Fibroblast of mammary gland (primary cell): ENCODE measurements at regions not wholly inside any gene's neighbourhood (a gene's known extent, or its start where the extent isn't known, plus 50 kb on each side); places are given as distances from the start of the nearest gene placed in this dataset.
A peak's percentile ranks its signal among the peaks of the same experiment; 100 is the strongest.

Experiments
- DNase-seq: peaks from one replicate; pipeline ENCODE4 v3.0.0-alpha.2; 2010; ENCODE audit warnings: low read depth
- H3K4me3 ChIP-seq: 2 replicates; pipeline ENCODE4 v1.5.1; 2011; ENCODE audit warnings: low read depth, mild to moderate bottlenecking, low read length, moderate library complexity; ENCODE audit not compliant: control insufficient read depth
- TF ChIP-seq, protein P1 (sequence below): conservative IDR thresholded peaks from 2 replicates; pipeline ENCODE4 v1.5.1; 2011; ENCODE audit warnings: low read depth, low read length, inconsistent platforms; ENCODE audit not compliant: control insufficient read depth, insufficient read depth

DNA sequence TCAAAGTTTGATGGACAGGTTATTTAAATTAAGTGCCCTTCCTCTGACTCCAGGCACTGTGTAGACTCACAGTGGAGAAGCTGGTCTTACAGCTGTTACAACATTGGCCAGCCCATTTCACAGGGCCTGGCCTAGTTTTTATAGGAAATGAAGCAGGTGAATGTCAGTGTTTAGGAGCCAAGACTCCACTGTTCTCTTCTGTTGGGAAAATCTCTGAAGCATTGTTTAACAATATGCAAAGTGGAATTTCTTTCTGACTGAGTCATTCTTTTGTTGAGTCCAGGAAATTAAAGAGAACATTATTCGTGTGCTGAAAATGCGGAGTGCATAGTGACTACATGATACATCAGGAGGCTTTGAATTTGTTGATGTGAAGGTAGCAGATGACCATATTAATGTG, 64.7 kb downstream of the ARRDC4 start:
- H3K4me3 ChIP-seq, result no peak overlapping the region
- peak; percentile 61 for DNase-seq
- TF ChIP-seq, protein P1, sequence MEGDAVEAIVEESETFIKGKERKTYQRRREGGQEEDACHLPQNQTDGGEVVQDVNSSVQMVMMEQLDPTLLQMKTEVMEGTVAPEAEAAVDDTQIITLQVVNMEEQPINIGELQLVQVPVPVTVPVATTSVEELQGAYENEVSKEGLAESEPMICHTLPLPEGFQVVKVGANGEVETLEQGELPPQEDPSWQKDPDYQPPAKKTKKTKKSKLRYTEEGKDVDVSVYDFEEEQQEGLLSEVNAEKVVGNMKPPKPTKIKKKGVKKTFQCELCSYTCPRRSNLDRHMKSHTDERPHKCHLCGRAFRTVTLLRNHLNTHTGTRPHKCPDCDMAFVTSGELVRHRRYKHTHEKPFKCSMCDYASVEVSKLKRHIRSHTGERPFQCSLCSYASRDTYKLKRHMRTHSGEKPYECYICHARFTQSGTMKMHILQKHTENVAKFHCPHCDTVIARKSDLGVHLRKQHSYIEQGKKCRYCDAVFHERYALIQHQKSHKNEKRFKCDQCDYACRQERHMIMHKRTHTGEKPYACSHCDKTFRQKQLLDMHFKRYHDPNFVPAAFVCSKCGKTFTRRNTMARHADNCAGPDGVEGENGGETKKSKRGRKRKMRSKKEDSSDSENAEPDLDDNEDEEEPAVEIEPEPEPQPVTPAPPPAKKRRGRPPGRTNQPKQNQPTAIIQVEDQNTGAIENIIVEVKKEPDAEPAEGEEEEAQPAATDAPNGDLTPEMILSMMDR, result no peak

- DNase-seq, result no peak
- H3K4me3 ChIP-seq, result no peak overlapping the region
- TF ChIP-seq, protein P1, result no peak
Measured at GRCh38 chr15:98034731-98035130, 74.2 kb downstream of the ARRDC4 start.

GRCh38 chr15:98035134-98035533, 74.6 kb downstream of the ARRDC4 start:
- no peak for DNase-seq
- TF ChIP-seq, protein P1, result no peak
- H3K4me3 ChIP-seq, result no peak overlapping the region

- DNase-seq, result no peak
- TF ChIP-seq, protein P1, result no peak
- H3K4me3 ChIP-seq, result no peak overlapping the region
Measured at GRCh38 chr15:98035577-98036010, 75.1 kb downstream of the ARRDC4 start.

GRCh38 chr15:98039596-98039995, 79.1 kb downstream of the ARRDC4 start:
- no peak for DNase-seq
- TF ChIP-seq, protein P1, result no peak
- H3K4me3 ChIP-seq, result no peak overlapping the region

GRCh38 chr15:98040146-98040545, 79.6 kb downstream of the ARRDC4 start:
- no peak for DNase-seq
- no peak overlapping the region for H3K4me3 ChIP-seq
- TF ChIP-seq, protein P1, result no peak

DNA sequence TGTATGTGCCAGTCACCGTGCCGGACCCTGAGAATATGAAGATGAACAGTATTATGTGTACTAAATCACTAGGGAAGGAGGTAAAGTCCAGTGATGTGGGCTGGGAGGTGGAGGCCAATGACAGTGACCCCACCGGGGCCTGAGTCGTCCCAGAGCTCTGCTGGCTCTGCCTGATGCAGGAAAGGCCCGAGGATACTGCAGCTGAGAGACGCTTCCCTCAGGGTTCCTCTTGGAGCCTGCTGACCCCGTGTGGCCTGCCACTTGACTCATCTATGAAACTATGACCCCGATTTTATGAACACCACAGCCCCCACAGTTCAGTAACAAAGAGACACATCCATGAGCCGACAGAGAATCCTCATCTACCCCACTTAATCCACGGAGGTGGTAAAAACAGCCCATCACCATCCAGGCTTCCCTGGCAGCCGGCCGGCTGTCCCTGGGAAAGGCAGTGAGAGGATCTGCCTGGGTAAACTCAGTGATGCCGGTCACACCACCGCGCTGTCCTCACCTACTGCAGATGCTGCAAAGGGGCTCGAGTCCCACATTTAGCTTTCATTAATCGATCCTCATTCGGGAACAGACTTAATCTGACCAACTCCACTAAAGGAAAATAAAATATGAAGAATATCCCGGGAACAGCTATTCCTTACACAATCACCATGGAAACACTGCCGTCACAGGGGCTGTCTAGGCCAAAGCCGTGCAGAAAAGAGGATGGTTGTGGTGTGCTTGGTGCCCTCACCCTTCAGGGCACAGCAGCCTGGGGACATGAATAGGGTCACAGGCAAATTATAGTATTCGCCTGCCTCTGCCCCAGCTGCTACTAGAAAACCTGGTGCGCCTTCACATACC, 82.9 kb downstream of the ARRDC4 start:
- DNase-seq, result no peak
- TF ChIP-seq, protein P1, result no peak
- H3K4me3 ChIP-seq, result no peak overlapping the region
